ENCODE measurements at regions not wholly inside any gene's neighbourhood (a gene's known extent, or its start where the extent isn't known, plus 50 kb on each side); places are given as distances from the start of the nearest gene placed in this dataset.

- Histone ChIP-seq H3K9me3 (peaks cover 0 to 2% of the 10 kb centered on the region in 2 donors), H3K4me3 (no peak overlapping the region), H3K4me1 (ENCODE audit: insufficient read depth) (peaks cover 4% of the 10 kb centered on the region), H3K27me3 (no peaks in the 10 kb centered on the region), H3K27ac (no peak overlapping the region), H3K36me3 (no peaks in the 10 kb centered on the region)
- intact Hi-C loops (cut with DNase I): no loop called here
- 77 to 79% (median 77%) methylated on average over 6 of the region's 6 CpGs for WGBS, 3 donors
- no peak for TF ChIP-seq POLR2A (IDR thresholded peaks at IDR 0.05)
- no peak for TF ChIP-seq EP300 (IDR thresholded peaks at IDR 0.05)
- TF ChIP-seq, protein P1, sequence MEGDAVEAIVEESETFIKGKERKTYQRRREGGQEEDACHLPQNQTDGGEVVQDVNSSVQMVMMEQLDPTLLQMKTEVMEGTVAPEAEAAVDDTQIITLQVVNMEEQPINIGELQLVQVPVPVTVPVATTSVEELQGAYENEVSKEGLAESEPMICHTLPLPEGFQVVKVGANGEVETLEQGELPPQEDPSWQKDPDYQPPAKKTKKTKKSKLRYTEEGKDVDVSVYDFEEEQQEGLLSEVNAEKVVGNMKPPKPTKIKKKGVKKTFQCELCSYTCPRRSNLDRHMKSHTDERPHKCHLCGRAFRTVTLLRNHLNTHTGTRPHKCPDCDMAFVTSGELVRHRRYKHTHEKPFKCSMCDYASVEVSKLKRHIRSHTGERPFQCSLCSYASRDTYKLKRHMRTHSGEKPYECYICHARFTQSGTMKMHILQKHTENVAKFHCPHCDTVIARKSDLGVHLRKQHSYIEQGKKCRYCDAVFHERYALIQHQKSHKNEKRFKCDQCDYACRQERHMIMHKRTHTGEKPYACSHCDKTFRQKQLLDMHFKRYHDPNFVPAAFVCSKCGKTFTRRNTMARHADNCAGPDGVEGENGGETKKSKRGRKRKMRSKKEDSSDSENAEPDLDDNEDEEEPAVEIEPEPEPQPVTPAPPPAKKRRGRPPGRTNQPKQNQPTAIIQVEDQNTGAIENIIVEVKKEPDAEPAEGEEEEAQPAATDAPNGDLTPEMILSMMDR (IDR thresholded peaks at IDR 0.05): no peak
- DNase-seq: no peak
These were observed 507.5 kb downstream of the SLC4A3 start for GRCh38 chr2:220134756-220135534.

- intact Hi-C loops (cut with DNase I): no loop called here
- Histone ChIP-seq H3K27me3 (no peaks in the 10 kb centered on the region), H3K27ac (no peak overlapping the region), H3K4me1 (ENCODE audit: insufficient read depth) (no peaks in the 10 kb centered on the region), H3K9me3 (no peaks in the 10 kb centered on the region), H3K36me3 (no peaks in the 10 kb centered on the region), H3K4me3 (no peak overlapping the region)
- DNase-seq: no peak
- WGBS, 3 donors: 77 to 85% (median 79%) methylated on average over 2 of the region's 2 CpGs
- TF ChIP-seq, protein P1 (IDR thresholded peaks at IDR 0.05): no peak
- TF ChIP-seq POLR2A (IDR thresholded peaks at IDR 0.05) (no peak), EP300 (IDR thresholded peaks at IDR 0.05) (no peak)
These were observed 515.9 kb downstream of the SLC4A3 start for GRCh38 chr2:220143336-220143735.

DNA sequence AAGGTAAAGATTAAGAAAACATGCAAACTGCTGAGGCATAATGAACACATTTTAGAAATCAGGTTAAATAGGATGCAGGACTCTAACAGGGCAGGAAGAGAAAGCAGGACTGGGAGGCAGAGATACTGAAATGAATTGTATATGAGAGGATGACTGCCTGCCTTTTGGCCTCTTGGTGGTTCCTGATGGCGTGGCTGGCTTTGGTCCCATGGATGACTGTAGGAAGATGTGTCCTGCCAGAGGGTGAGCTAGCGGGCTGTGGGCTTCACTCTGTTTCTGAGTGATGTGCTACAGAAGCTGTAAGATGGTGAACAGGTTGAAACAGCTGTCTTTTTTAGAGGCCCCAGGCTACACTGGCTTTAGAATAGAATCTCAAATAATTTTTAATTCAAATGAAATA, 517.0 kb downstream of the SLC4A3 start:
- no peak for TF ChIP-seq EP300 (IDR thresholded peaks at IDR 0.05)
- no peak for TF ChIP-seq POLR2A (IDR thresholded peaks at IDR 0.05)
- TF ChIP-seq, protein P1 (IDR thresholded peaks at IDR 0.05): no peak
- Histone ChIP-seq H3K4me3 (no peak overlapping the region), H3K36me3 (no peaks in the 10 kb centered on the region), H3K4me1 (ENCODE audit: insufficient read depth) (no peaks in the 10 kb centered on the region), H3K9me3 (no peaks in the 10 kb centered on the region), H3K27ac (no peak overlapping the region), H3K27me3 (no peaks in the 10 kb centered on the region)
- intact Hi-C loops (cut with DNase I): no loop called here
- DNase-seq: no peak
- WGBS, 3 donors: 92 to 96% (median 95%) methylated on average over 2 of the region's 2 CpGs

DNA sequence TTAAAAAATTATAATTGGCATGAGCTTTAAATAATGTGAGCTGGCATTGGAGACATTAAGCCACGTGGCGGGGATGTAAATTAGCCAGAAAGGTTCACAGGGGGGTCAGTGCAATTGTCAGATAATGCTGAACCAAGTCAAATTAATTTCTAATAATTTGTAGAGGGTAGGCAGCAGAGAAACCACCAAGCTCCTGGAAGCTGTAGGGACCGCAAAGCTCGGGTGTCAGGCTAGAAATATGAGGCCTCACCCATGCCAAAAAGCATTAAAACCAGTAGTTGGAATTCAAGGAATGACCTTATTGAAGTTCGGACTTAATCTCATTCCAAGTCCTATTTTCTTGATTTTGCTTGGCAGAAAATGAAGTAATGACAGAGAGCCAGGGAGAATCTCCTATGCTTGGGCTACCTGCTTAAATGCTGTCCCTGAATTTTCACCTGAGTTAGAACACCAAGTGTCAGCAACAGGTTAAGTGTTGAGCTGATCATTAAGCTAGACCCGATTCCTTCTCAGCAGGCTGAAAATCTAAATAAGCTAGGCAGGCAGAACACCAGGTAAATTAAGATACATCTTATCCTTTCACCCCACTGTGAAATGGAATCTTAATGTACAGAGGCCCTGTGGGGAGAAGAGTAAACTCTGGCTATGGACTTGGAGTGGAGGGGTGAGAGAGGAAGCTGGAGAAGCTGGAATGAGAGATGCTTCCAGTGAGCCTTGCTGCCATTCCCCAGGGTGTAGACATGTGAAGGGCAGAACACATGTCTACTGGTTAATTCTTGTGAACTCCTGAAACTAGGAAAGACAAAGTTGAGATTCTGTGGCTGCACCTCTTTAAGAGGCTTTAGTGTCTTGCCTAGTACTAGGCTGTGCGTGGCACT, 520.0 kb downstream of the SLC4A3 start:
- no peak overlapping the region for H3K27ac ChIP-seq
- intact Hi-C loops (cut with DNase I): no loop called here
- no peaks in the 10 kb centered on the region for H3K27me3 ChIP-seq
- no peak overlapping the region for H3K4me3 ChIP-seq
- TF ChIP-seq POLR2A (IDR thresholded peaks at IDR 0.05) (no peak), EP300 (IDR thresholded peaks at IDR 0.05) (no peak)
- TF ChIP-seq, protein P1 (IDR thresholded peaks at IDR 0.05): no peak
- H3K4me1 ChIP-seq (ENCODE audit: insufficient read depth): no peaks in the 10 kb centered on the region
- DNase-seq: no peak
- WGBS, 3 donors: 54 to 63% (median 62%) methylated on average over 7 of the region's 7 CpGs
- H3K36me3 ChIP-seq: no peaks in the 10 kb centered on the region
- H3K9me3 ChIP-seq: no peaks in the 10 kb centered on the region
